ENCODE measurements at regions not wholly inside any gene's neighbourhood (a gene's known extent, or its start where the extent isn't known, plus 50 kb on each side); places are given as distances from the start of the nearest gene placed in this dataset.

- no peak for TF ChIP-seq CTCF (IDR thresholded peaks at IDR 0.05)
Observed at GRCh38 chr5:53368966-53369605, 111.3 kb upstream of the FST start.

GRCh38 chr5:53369681-53370080 lies 110.7 kb upstream of the FST start:
- TF ChIP-seq CTCF (IDR thresholded peaks at IDR 0.05), result no peak

GRCh38 chr5:53373451-53374158 lies 106.8 kb upstream of the FST start:
- TF ChIP-seq CTCF (IDR thresholded peaks at IDR 0.05), result no peak

- no peak for TF ChIP-seq CTCF (IDR thresholded peaks at IDR 0.05)
Observed at GRCh38 chr5:53376853-53377252, 103.6 kb upstream of the FST start.

- no peak for TF ChIP-seq CTCF (IDR thresholded peaks at IDR 0.05)
Observed at GRCh38 chr5:53378190-53378589, 102.2 kb upstream of the FST start.

- no peak for TF ChIP-seq CTCF (IDR thresholded peaks at IDR 0.05)
Observed at GRCh38 chr5:53378590-53379247, 101.7 kb upstream of the FST start.

- TF ChIP-seq CTCF (IDR thresholded peaks at IDR 0.05), result no peak
Observed at GRCh38 chr5:53386341-53386740, 94.1 kb upstream of the FST start.

All from LNCAP (cell line).